GM18507 (cell line): ENCODE measurements at regions not wholly inside any gene's neighbourhood (a gene's known extent, or its start where the extent isn't known, plus 50 kb on each side); places are given as distances from the start of the nearest gene placed in this dataset.

ENCODE experiments used
- DNase-seq: peaks from one replicate; pipeline ENCODE4 v3.0.0; 2011; ENCODE audit warnings: low read depth; ENCODE audit not compliant: insufficient read length; ENCODE audit errors: extremely low spot score
- FAIRE-seq: peaks from 2 replicates; lab custom pipeline; 2011; peaks lifted over from hg19 to GRCh38; lab: Jason Lieb, UNC

DNA sequence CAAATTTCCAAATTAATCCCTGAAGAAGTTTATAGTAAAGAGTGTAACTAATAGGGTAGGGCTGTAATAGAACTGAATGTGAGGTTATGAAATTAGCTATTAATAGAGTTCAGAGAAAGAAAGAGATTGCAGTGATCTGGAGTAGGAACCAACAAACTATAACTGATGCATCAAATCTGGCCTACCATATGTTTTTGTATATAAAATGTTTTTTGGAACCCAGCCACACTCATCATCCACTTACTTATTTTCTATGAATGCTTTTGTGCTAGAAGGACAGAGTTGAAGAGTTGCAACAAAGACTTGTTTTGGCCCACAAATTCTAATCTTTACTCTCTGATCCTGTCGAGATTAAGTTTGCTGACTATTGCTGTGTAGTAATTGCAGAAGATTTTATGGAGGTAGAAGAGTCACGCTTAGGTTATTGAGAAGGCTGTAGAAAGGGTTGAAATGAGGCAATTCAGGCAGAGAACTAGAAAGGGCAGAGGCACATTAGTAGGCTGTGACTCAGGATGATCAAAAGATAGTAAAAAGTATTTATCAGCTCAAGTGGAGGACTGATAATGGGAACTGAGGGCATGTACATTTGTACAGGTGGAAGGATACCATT is 298.7 kb upstream of the EMCN start:
- FAIRE-seq: no peak
- no peak for DNase-seq

GRCh38 chr4:100811046-100811445 is 293.2 kb upstream of the EMCN start:
- FAIRE-seq (no peak), DNase-seq (no peak)

DNA sequence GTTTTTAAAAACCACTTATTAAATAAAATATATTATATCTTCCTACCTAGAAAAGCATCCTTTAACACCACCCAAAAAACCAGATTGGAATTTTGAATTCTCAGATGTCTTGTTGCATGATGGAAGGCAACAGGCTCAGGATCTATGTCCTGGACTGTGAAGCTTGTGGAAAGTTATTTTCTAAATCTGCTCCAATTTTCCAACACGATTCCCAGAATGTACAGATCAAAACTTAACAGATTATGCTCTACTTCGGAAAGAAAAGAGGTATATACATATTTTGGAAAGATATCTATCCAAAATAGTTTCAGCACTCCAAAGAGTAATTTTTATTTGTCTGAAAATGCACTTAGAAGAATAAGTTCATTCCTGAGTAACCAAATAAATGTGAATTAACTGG is 291.7 kb upstream of the EMCN start:
- no peak for DNase-seq
- FAIRE-seq: no peak

DNA sequence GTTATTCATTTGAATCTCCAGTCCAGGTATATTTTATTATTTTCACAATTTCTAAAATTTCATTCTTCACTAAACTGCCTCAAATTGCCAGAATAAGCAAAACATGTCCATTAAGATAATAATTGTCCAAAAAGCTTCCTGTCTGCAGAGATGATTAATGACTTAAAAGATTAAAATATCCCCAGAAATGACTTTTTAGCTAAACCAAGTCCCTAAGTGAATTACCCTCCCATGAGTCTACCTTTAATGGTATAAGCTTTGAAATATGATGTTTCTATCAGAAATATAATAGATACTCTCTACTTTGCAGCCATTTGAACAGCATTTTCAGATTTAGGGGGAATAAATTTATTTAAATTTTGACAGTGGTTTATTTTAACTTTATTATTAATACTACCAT is 289.2 kb upstream of the EMCN start:
- DNase-seq: no peak
- no peak for FAIRE-seq

GRCh38 chr4:100805538-100805937 is 287.7 kb upstream of the EMCN start:
- FAIRE-seq: no peak
- DNase-seq: no peak

DNA sequence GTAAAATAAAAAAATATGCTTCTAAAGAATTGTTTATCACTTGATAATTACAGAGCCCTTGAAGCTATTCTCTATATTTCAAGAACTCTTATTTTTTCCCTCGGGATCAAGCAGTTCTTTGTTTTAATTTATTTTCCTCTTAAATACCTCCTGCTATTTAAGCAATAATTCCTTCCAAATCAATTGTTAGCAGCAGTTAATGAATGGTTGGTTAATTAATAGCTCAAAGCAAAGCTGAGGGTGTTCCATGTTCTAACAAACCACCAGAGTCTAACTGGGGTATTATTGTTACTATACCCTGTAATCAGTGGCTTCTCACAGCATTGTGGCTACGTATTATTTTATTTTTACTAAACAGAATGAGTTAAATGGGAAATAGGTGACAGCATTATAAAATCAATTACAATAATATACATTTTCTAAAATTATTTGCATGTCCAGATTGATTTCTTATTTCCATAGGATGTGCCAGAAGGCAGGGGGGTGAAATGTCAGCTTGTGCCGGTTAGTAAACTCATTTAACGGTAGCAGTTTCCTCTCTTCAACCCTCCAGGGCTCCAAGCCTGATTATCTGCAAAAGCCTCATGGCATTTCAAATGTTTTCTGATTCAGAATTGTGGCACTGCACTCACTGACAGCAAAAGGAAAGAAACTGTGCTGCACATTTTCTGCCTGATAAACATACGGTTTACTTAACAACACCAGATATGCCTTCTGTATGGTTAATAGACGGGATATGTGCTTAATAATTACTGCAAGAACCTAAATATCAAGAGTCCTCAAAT is 286.9 kb upstream of the EMCN start:
- DNase-seq: no peak
- FAIRE-seq: no peak

- no peak for DNase-seq
- no peak for FAIRE-seq
Measured at GRCh38 chr4:100803751-100804150, 285.9 kb upstream of the EMCN start.

- FAIRE-seq (no peak), DNase-seq (no peak)
Measured at GRCh38 chr4:100799761-100800539, 282.1 kb upstream of the EMCN start.

DNA sequence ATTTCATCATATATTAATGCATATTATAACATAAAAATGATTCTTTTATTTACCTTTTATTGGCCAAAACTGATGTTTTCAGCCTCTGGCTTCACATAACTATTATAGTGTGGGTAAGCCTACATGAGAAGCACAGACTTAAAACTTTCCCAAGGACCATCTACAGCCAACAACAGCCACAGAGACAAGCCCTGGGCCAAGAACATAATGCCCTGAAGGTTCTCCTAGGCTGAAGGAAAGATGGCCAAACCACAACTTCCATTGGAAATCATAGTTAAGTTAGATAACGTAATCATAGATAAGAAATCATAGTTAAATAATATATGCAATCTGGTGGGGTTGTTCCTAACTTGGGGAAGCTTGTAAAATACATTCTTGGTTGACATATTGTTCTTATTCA is 280.0 kb upstream of the EMCN start:
- no peak for FAIRE-seq
- no peak for DNase-seq

GRCh38 chr4:100797356-100797755 is 279.5 kb upstream of the EMCN start:
- DNase-seq (no peak), FAIRE-seq (no peak)

DNA sequence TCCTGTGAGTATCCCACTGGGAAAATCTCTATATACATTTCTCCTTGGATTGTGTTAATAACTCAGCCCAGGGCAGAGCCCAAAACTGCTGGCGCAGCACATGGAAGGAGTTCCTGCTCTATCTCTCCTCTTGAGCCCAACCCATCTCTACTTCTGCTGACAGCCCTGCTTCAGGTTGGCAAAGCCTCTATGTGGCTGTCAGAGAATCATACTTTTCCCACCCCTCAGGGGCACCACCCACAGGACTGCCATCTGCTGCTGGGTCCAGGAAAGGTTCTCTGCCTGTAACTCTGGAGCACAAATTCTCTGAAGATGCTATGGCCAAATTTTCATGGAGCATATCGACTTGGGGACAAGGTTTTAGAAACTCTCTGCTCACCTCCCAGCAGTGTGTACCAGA is 278.5 kb upstream of the EMCN start:
- no peak for FAIRE-seq
- DNase-seq: no peak

DNA sequence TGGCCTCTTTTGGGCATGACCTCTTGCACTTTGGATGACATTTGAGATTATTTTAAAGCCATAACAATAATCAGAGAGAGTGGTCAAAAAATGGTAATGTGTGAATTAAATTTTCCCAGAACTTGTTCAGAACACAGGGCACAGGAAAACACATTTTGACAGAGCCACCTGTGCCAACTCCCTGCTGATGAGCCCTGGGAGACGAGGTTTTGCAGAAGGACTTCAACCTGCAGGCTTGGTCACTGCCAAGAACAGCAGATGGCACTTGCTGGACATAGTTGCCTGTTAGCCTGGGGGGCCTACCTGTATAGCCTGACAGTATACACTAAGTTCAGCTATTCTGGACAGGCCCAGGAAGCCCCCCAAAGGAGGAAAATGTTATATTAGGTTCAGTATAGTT is 277.8 kb upstream of the EMCN start:
- DNase-seq: no peak
- FAIRE-seq: no peak

DNA sequence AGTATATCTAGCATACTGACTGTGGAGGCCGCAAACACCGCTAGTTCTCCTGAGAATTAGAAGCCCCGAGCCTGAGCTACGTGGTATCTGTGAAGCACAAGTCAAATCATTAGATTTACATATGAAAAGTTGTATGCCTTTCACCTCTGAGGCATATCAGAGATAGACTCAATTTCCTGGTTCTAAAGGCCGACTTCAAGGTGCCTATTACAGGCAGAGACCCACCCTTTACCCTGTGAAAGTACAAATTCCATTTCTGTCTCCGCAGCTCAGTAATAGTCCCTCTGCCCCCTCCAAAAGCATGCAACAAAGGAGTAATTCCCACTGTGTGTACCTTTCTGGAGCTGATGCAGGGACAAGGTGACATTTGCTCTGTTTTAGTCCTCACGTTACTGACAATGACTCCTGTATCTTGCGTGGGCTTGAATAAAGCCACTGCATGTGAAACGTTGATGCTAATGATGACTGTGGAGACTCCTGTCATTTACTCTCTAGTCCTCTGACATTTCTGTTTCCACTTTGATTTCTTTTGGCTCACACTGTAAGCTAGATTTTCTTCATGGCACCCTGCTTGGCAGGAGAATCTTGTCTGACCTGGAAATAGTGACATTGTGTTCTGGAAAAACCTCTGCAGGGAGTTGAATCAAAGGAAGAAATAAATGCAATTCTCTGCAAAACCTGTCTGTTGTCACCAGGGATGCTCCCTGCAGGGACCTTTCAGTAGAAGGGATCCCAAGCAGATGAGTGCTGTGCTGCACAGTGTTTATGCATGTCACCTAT is 273.2 kb upstream of the EMCN start:
- DNase-seq (no peak), FAIRE-seq (no peak)

DNA sequence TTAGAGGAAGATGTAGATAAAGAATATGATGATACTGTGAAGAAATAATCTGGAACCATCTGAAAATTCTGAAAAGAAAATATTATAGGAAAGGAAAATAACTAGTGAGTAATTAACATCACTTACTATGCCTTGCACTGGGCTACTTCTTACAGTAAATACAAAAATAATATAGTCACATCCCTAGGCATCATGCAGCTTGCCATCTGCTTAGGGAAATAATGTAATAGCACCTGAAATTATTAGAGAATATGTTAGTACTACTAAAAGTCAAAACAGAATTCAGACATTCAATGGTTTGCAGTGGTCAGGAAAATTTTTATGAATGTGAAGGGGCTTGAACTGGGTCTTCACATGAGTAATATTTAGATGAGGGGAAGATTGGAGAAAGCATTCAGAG is 272.2 kb upstream of the EMCN start:
- FAIRE-seq (no peak), DNase-seq (no peak)

- FAIRE-seq (no peak), DNase-seq (no peak)
Measured at GRCh38 chr4:100786481-100786880, 268.7 kb upstream of the EMCN start.

DNA sequence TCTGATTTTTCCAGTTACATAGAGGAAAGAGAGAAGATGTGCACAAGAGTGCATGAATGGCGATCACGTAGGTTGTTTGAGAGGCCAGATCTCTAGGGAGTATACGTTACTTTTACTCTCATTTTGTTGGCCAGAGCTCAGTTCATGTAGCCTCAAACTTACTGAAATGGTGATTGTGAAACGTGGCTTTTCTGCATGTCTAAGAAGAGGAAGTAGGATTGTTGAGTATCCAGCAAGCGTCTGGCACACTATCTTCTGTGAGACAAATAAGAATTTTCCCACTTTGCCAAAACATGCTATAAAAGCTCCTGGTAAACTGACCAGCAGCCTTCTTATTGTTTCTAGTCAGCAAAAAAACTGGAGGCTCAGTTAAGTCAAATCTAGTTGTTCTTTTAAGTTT is 264.5 kb upstream of the EMCN start:
- FAIRE-seq (no peak), DNase-seq (no peak)

GRCh38 chr4:100781435-100781834 is 263.6 kb upstream of the EMCN start:
- FAIRE-seq (no peak), DNase-seq (no peak)

DNA sequence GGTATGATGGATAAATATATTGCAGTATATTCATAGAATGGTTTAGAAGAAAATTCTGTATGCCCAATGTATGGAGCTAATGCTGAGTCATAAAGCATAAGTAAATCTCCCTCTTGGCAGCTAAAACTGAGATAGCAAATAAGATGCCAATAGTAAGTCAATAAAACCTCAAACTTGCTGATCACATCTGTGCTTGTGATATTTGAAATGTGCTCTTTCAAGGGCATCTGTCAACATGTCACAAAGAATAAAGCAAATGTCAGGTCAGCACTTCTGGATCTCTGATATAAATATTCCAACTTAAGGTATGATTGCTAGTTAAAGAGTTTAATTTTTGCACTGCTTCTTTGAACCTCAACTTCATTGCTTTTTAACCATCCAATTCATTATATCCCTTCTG is 262.3 kb upstream of the EMCN start:
- FAIRE-seq: no peak

GRCh38 chr4:100778431-100778830 is 260.6 kb upstream of the EMCN start:
- DNase-seq: no peak
- FAIRE-seq: no peak

More for the DNA sequence above, 262.3 kb upstream of the EMCN start:
- no peak for DNase-seq

DNA sequence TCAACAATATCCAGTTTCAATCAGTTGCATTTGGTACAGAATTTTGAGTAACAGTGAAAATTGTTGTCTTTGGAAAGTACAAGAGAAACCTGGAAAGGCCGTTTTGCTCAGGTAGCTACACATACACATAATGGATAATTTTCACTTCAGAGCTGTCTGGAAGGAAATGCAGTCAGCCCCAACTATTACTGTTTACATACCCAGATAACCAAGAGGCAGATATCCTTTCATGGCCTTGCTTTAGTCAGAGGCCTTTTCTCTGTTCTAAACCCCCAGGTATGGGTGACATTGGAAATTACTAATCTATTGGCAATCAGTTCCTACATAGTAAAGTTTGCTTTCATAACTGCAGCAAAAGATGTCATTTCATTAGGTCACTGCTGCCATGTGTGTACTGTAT is 244.9 kb upstream of the EMCN start:
- FAIRE-seq: no peak
- no peak for DNase-seq
